Endodermal cell (in vitro differentiated cells): ENCODE measurements at regions not wholly inside any gene's neighbourhood (a gene's known extent, or its start where the extent isn't known, plus 50 kb on each side); places are given as distances from the start of the nearest gene placed in this dataset.

ENCODE experiments used
- DNase-seq: peaks from one replicate; pipeline ENCODE4 v3.0.0-alpha.2; 2017
- H3K27ac ChIP-seq: 2 replicates; pipeline ENCODE4 v1.5.1; 2013; ENCODE audit warnings: mild to moderate bottlenecking, low read depth, low read length, moderate library complexity
- H3K27me3 ChIP-seq: 2 replicates; pipeline ENCODE4 v1.6.1; 2013; ENCODE audit warnings: mild to moderate bottlenecking, low read length, moderate library complexity; ENCODE audit not compliant: insufficient read depth, control insufficient read depth, poor library complexity, severe bottlenecking
- H3K36me3 ChIP-seq: 2 replicates; pipeline ENCODE4 v1.7.0; 2013; ENCODE audit warnings: mild to moderate bottlenecking, low read length, moderate library complexity; ENCODE audit not compliant: control insufficient read depth, insufficient read depth
- H3K4me1 ChIP-seq: one replicate; pipeline ENCODE4 v1.7.0; 2013; ENCODE audit warnings: low read length; ENCODE audit not compliant: control insufficient read depth, insufficient read depth
- H3K4me3 ChIP-seq: 2 replicates; pipeline ENCODE4 v1.5.1; 2013; ENCODE audit warnings: mild to moderate bottlenecking, low read length, moderate library complexity
- H3K9ac ChIP-seq: 2 replicates; pipeline ENCODE4 v1.6.1; 2013; ENCODE audit warnings: mild to moderate bottlenecking, low read length, moderate library complexity; ENCODE audit not compliant: poor library complexity, severe bottlenecking; ENCODE audit errors: extremely low read depth
- H3K9me3 ChIP-seq: 2 replicates; pipeline ENCODE4 v1.6.1; 2013; ENCODE audit warnings: mild to moderate bottlenecking, low read length, moderate library complexity; ENCODE audit not compliant: control insufficient read depth
- H3K27ac Mint-ChIP-seq: 2 replicates; pipeline ENCODE4 v1.8.0; 2020; ENCODE audit warnings: mixed read lengths
- H3K27me3 Mint-ChIP-seq: 2 replicates; pipeline ENCODE4 v1.8.0; 2021; ENCODE audit warnings: mild to moderate bottlenecking, mixed read lengths; ENCODE audit not compliant: insufficient read depth
- H3K36me3 Mint-ChIP-seq: 2 replicates; pipeline ENCODE4 v1.8.0; 2020; ENCODE audit warnings: low read depth, mixed read lengths
- H3K4me1 Mint-ChIP-seq: 2 replicates; pipeline ENCODE4 v1.8.0; 2020; ENCODE audit warnings: mixed read lengths
- H3K4me3 Mint-ChIP-seq: 2 replicates; pipeline ENCODE4 v1.8.0; 2020; ENCODE audit warnings: mild to moderate bottlenecking, moderate library complexity, mixed read lengths
- H3K9me3 Mint-ChIP-seq: 2 replicates; pipeline ENCODE4 v1.8.0; 2020; ENCODE audit warnings: mild to moderate bottlenecking, mixed read lengths
- CTCF ChIP-seq: fragments of 200-600 bp; sonication (generic); conservative IDR thresholded peaks from 2 replicates; pipeline ENCODE4 v1.5.0; 2021; ENCODE audit warnings: antibody characterized with exemption, mild to moderate bottlenecking
- WGBS, 2 experiments: methylation state at CpG; one replicate each; pipeline versions ENCODE4 v1.1.5 to v1.1.7; 2013; ENCODE audit warnings: missing lambda C conversion rate in 2 of 2, mixed read lengths in 1 of 2; ENCODE audit not compliant: insufficient coverage in 1 of 2, insufficient read length in 1 of 2; 5-methylcytosine and 5-hydroxymethylcytosine counted together

DNA sequence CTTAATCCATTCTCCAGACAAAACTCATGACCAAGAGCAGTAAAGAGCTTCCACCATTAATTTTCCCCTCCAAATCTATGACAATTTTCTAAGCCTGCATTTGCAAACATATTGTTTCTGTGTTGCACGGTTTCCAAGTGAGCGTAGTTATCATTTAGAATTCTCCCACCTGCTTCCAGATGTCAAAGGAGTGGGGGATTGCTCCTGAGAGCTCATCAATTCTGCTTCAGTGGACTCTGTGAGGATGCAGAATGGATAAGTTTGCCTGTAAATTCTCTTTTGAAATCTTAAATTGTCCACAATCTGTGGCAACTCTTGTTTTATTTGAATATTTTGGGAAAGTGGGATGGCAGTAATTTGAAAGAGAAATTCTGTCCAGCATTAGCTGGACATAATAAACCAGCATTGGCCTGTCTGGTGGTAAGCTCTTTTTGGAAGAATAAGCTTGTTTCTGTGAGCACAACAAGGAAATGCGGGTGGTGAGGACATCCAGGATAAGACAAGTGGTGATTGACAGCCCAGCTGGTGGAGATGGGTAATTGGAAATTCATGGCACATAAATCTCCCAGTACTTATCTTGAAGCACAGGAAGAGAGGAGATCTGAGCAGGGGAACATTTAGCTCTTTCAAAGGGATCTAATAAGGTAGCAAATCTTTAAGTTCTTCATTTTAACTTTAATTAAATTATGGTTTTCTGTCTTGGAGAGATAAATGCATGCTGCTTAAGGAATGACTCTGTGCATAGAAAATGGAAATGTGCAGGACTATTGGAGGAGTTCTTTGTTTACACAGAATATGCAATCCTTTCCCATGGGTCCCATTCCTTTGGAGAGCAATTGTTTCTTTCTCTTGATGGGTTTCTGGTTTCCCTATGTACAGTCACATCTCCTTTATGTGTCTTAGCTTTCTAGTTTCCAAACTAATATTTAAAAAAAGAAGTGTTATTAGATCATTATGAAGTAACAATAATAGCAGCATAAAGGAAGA is 73.2 kb downstream of the FAT3 start:
- H3K27ac Mint-ChIP-seq: no peak overlapping the region
- TF ChIP-seq CTCF: no peak
- H3K9me3 ChIP-seq: no peaks in the 10 kb centered on the region
- peaks cover 11% of the 10 kb centered on the region for H3K4me1 Mint-ChIP-seq
- no peak overlapping the region for H3K4me3 ChIP-seq
- H3K36me3 ChIP-seq: no peaks in the 10 kb centered on the region
- H3K4me1 ChIP-seq: no peaks in the 10 kb centered on the region
- no peak for DNase-seq
- H3K36me3 Mint-ChIP-seq: no peaks in the 10 kb centered on the region
- WGBS, 2 experiments: 93 to 100% methylated on average over 2 to 3 of the region's 3 CpGs
- peak overlapping the region; percentile 24 for H3K27ac ChIP-seq
- no peaks in the 10 kb centered on the region for H3K9me3 Mint-ChIP-seq
- no peak overlapping the region for H3K9ac ChIP-seq
- H3K27me3 ChIP-seq: no peaks in the 10 kb centered on the region
- no peak overlapping the region for H3K4me3 Mint-ChIP-seq
- no peaks in the 10 kb centered on the region for H3K27me3 Mint-ChIP-seq

DNA sequence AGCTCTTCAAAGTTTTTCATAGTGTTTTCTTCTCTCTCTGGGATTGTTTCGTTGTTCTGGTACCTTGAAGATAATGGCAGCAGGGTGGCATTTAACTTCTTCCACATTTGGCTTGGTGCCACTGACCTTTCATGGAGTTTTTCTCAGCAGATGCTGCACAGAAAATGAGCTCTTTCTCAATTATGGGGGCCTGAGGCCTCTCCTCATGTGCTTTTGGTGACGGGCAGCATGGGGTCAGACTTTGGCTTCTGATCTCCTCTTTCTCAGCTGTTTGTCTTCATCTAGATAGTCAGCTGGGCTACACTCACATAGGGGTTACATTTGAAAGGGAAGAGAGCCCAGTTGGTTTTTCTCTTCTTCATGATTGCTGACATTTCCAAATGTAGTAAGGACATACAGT is 76.3 kb downstream of the FAT3 start:
- H3K9me3 Mint-ChIP-seq: no peaks in the 10 kb centered on the region
- no peak overlapping the region for H3K4me3 ChIP-seq
- no peak for TF ChIP-seq CTCF
- H3K4me1 Mint-ChIP-seq: peaks cover 4% of the 10 kb centered on the region
- no peak for DNase-seq
- no peaks in the 10 kb centered on the region for H3K27me3 ChIP-seq
- no peaks in the 10 kb centered on the region for H3K27me3 Mint-ChIP-seq
- no peak overlapping the region for H3K4me3 Mint-ChIP-seq
- H3K36me3 ChIP-seq: no peaks in the 10 kb centered on the region
- no peak overlapping the region for H3K27ac ChIP-seq
- H3K4me1 ChIP-seq: no peaks in the 10 kb centered on the region
- H3K9ac ChIP-seq: no peak overlapping the region
- H3K9me3 ChIP-seq: no peaks in the 10 kb centered on the region
- no peak overlapping the region for H3K27ac Mint-ChIP-seq
- no peaks in the 10 kb centered on the region for H3K36me3 Mint-ChIP-seq
- WGBS, 2 experiments: 80 to 93% methylated on average over 1 to 2 of the region's 2 CpGs

- Mint-ChIP-seq H3K4me3 (no peak overlapping the region), H3K27me3 (no peaks in the 10 kb centered on the region), H3K4me1 (peaks cover 11% of the 10 kb centered on the region), H3K27ac (no peak overlapping the region), H3K36me3 (no peaks in the 10 kb centered on the region), H3K9me3 (no peaks in the 10 kb centered on the region)
- H3K4me1 ChIP-seq: no peaks in the 10 kb centered on the region
- H3K9ac ChIP-seq: no peak overlapping the region
- H3K9me3 ChIP-seq: no peaks in the 10 kb centered on the region
- no peak for TF ChIP-seq CTCF
- no peak overlapping the region for H3K27ac ChIP-seq
- DNase-seq: no peak
- WGBS, 2 experiments: 83 to 100% methylated on average over 1 to 4 of the region's 4 CpGs
- no peak overlapping the region for H3K4me3 ChIP-seq
- no peaks in the 10 kb centered on the region for H3K27me3 ChIP-seq
- no peaks in the 10 kb centered on the region for H3K36me3 ChIP-seq
These were observed 78.2 kb downstream of the FAT3 start for GRCh38 chr11:92302770-92303169.
